ENCODE measurements at regions not wholly inside any gene's neighbourhood (a gene's known extent, or its start where the extent isn't known, plus 50 kb on each side); places are given as distances from the start of the nearest gene placed in this dataset.

GRCh38 chr10:36171953-36172940 lies 530.2 kb upstream of the FZD8 start:
- DNase-seq (ENCODE audit: low read depth), result no peak

- DNase-seq (ENCODE audit: low read depth), result no peak
These were observed 529.5 kb upstream of the FZD8 start for GRCh38 chr10:36171556-36171952.

- DNase-seq (ENCODE audit: low read depth), result no peak
These were observed 528.9 kb upstream of the FZD8 start for GRCh38 chr10:36170943-36171501.

- no peak for DNase-seq (ENCODE audit: low read depth)
These were observed 528.1 kb upstream of the FZD8 start for GRCh38 chr10:36170142-36170719.

- DNase-seq (ENCODE audit: low read depth), result no peak
These were observed 526.7 kb upstream of the FZD8 start for GRCh38 chr10:36168777-36169176.

- no peak for DNase-seq (ENCODE audit: low read depth)
These were observed 522.7 kb upstream of the FZD8 start for GRCh38 chr10:36164556-36165504.

- DNase-seq (ENCODE audit: low read depth), result no peak
These were observed 521.7 kb upstream of the FZD8 start for GRCh38 chr10:36163827-36164226.

- DNase-seq (ENCODE audit: low read depth), result no peak
These were observed 515.4 kb upstream of the FZD8 start for GRCh38 chr10:36157486-36157885.

GRCh38 chr10:36148207-36148606 lies 506.1 kb upstream of the FZD8 start:
- DNase-seq (ENCODE audit: low read depth), result no peak

GRCh38 chr10:36147529-36147928 lies 505.4 kb upstream of the FZD8 start:
- DNase-seq (ENCODE audit: low read depth), result no peak

GRCh38 chr10:36141856-36142560 lies 499.9 kb upstream of the FZD8 start:
- DNase-seq (ENCODE audit: low read depth), result no peak

- DNase-seq (ENCODE audit: low read depth), result no peak
These were observed 487.0 kb upstream of the FZD8 start for GRCh38 chr10:36129051-36129450.

- no peak for DNase-seq (ENCODE audit: low read depth)
These were observed 484.0 kb upstream of the FZD8 start for GRCh38 chr10:36126076-36126475.

- DNase-seq (ENCODE audit: low read depth), result no peak
These were observed 477.4 kb upstream of the FZD8 start for GRCh38 chr10:36119455-36119854.

- no peak for DNase-seq (ENCODE audit: low read depth)
These were observed 476.2 kb upstream of the FZD8 start for GRCh38 chr10:36118314-36118713.

- DNase-seq (ENCODE audit: low read depth), result no peak
These were observed 475.8 kb upstream of the FZD8 start for GRCh38 chr10:36117890-36118289.

- DNase-seq (ENCODE audit: low read depth), result no peak
These were observed 475.1 kb upstream of the FZD8 start for GRCh38 chr10:36117231-36117630.

- DNase-seq (ENCODE audit: low read depth), result no peak
These were observed 474.6 kb upstream of the FZD8 start for GRCh38 chr10:36116731-36117130.

- no peak for DNase-seq (ENCODE audit: low read depth)
These were observed 473.9 kb upstream of the FZD8 start for GRCh38 chr10:36116040-36116439.

- DNase-seq (ENCODE audit: low read depth), result no peak
These were observed 473.3 kb upstream of the FZD8 start for GRCh38 chr10:36115364-36115763.

- no peak for DNase-seq (ENCODE audit: low read depth)
These were observed 472.8 kb upstream of the FZD8 start for GRCh38 chr10:36114913-36115312.

All from stimulated activated CD8-positive, alpha-beta memory T cell treated with anti-CD3 and anti-CD28 coated beads, Interleukin-12 subunit alpha, Interleukin-12 subunit beta, amount 100 ng/mL, for 1 hour (primary cell).